Ascending aorta (tissue), 2 donors: ENCODE measurements at regions not wholly inside any gene's neighbourhood (a gene's known extent, or its start where the extent isn't known, plus 50 kb on each side); places are given as distances from the start of the nearest gene placed in this dataset.
"Not testable (repeated sequence)": the region's sequence is repeated elsewhere in the genome, so short reads cannot be mapped to it uniquely, and the experiment has no call there.

ENCODE experiments used
- DNase-seq, 2 donors: peaks; one replicate each; pipeline ENCODE4 v3.0.0-alpha.2; 2019; ENCODE audit warnings: low spot score in 2 of 2
- H3K27ac ChIP-seq, 2 donors: fragments of 200-600 bp; sonication (generic); one replicate each; pipeline ENCODE4 v1.5.1; 2016 to 2017; ENCODE audit warnings: mild to moderate bottlenecking in 1 of 2
- H3K27me3 ChIP-seq: fragments of 200-600 bp; sonication (generic); one replicate; pipeline ENCODE4 v1.5.1; 2017
- H3K36me3 ChIP-seq, 2 donors: fragments of 200-600 bp; sonication (generic); one replicate each; pipeline ENCODE4 v1.5.1; 2016
- H3K4me1 ChIP-seq, 2 donors: fragments of 200-600 bp; sonication (generic); one replicate each; pipeline ENCODE4 v1.5.1; 2016 to 2017; ENCODE audit warnings: mild to moderate bottlenecking in 1 of 2
- H3K4me3 ChIP-seq, 2 donors: fragments of 200-600 bp; sonication (generic); one replicate each; pipeline ENCODE4 v1.5.1; 2016 to 2017; ENCODE audit warnings: mild to moderate bottlenecking in 1 of 2
- H3K9me3 ChIP-seq, 2 donors: fragments of 200-600 bp; sonication (generic); one replicate each; pipeline ENCODE4 v1.5.1; 2016
- CTCF ChIP-seq, 3 experiments: fragments of 200-600 bp in 2 of 3; fragments of 450-650 bp in 1 of 3; sonication (generic) in 2 of 3; IDR thresholded peaks; one replicate each; pipeline ENCODE4 v1.5.1; 2016 to 2019; ENCODE audit warnings: antibody characterized with exemption in 3 of 3, mild to moderate bottlenecking in 1 of 3, moderate library complexity in 1 of 3
- intact Hi-C: fragments of 100-400 bp; cut with DNase I; formaldehyde crosslinking; loops from one replicate; pipeline ENCODE4 v1.15.1; 2023

DNA sequence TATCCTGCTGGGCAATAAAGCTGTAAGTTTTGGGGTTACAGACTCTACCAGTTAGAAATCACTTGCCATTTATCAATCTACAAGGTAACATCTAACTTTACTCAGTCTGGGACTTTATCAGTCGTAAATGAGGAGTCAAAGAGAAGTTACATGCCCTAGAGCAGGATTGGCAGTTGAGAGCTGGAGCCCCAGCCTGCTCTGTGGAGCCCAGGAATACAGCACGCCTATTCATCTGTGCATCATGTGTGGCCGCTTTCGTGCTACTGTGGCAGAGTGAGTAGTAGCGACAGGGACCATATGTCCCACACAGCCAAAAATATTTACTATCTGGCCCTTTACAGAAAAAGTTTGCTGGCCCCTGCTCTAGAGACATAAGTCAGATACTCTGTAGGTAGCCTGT lies 152.5 kb upstream of the NTRK2 start:
- no peak for DNase-seq
- Histone ChIP-seq H3K36me3 (no peaks in the 10 kb centered on the region), H3K4me3 (no peak overlapping the region), H3K4me1 (no peaks in the 10 kb centered on the region), H3K27me3 (no peaks in the 10 kb centered on the region), H3K27ac (no peak overlapping the region), H3K9me3 (no peaks in the 10 kb centered on the region)
- intact Hi-C loops, result no loop called here
- TF ChIP-seq CTCF (IDR thresholded peaks at IDR 0.05), result no peak

- Histone ChIP-seq H3K4me1 (no peaks in the 10 kb centered on the region), H3K9me3 (no peaks in the 10 kb centered on the region), H3K27me3 (no peaks in the 10 kb centered on the region), H3K4me3 (no peak overlapping the region), H3K36me3 (no peaks in the 10 kb centered on the region), H3K27ac (no peak overlapping the region)
- intact Hi-C loops, result no loop called here
- DNase-seq, result no peak
- no peak for TF ChIP-seq CTCF (IDR thresholded peaks at IDR 0.05)
Measured at GRCh38 chr9:84519413-84519812, 150.1 kb upstream of the NTRK2 start.

- intact Hi-C loops, result no loop called here
- H3K27ac ChIP-seq, result no peak overlapping the region
- H3K9me3 ChIP-seq, result no peaks in the 10 kb centered on the region
- H3K27me3 ChIP-seq, result no peaks in the 10 kb centered on the region
- no peaks in the 10 kb centered on the region for H3K36me3 ChIP-seq
- no peaks in the 10 kb centered on the region for H3K4me1 ChIP-seq
- TF ChIP-seq CTCF (IDR thresholded peaks at IDR 0.05), result no peak
- no peak overlapping the region for H3K4me3 ChIP-seq
- DNase-seq, result no peak
Measured at GRCh38 chr9:84521208-84521607, 148.3 kb upstream of the NTRK2 start.

DNA sequence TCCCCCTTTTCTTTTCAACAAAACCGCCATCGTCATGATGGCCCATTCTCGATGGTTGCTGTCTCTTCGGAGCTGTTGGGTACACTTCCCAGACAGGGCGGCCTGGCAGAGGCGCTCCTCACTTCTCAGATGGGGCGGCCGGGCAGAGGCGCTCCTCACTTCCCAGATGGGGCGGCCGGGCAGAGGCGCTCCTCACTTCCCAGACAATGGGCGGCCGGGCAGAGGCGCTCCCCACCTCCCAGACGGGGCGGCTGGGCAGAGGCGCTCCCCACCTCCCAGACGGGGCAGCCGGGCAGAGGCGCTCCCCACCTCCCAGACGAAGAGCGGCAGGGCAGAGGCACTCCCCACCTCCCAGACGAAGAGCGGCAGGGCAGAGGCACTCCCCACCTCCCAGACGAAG lies 143.3 kb upstream of the NTRK2 start:
- H3K9me3 ChIP-seq, H3K4me1 ChIP-seq, H3K4me3 ChIP-seq, intact Hi-C loops, H3K27ac ChIP-seq, DNase-seq, H3K27me3 ChIP-seq, H3K36me3 ChIP-seq: not testable (repeated sequence)

DNA sequence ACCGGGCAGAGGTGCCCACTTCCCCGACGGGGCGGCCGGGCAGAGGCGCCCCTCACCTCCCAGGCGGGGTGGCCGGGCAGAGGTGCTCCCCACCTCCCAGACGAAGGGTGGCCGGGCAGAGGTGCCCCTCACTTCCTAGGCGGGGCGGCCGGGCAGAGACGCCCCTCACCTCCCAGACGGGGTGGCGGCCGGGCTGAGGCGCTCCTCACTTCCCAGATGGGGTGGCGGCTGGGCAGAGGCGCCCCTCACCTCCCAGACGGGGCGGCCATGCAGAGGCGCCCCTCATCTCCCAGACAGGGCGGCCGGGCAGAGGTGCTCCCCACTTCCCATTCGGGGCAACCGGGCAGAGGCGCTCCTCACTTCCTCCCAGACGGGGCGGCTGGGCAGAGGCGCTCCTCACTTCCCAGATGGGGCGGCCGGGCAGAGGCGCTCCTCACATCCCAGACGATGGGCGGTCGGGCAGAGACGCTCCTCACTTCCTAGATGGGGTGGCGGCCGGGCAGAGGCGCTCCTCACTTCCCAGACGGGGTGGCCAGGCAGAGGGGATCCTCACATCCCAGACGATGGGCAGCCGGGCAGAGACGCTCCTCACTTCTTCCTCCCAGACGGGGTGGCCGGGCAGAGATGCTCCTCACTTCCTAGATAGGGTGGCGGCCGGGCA lies 142.3 kb upstream of the NTRK2 start:
- H3K27me3 ChIP-seq, H3K4me3 ChIP-seq, intact Hi-C loops, H3K36me3 ChIP-seq, H3K27ac ChIP-seq, H3K9me3 ChIP-seq, H3K4me1 ChIP-seq, DNase-seq: not testable (repeated sequence)

- not testable (repeated sequence) for H3K27ac ChIP-seq
Measured at GRCh38 chr9:84535973-84536372, 133.6 kb upstream of the NTRK2 start.

DNA sequence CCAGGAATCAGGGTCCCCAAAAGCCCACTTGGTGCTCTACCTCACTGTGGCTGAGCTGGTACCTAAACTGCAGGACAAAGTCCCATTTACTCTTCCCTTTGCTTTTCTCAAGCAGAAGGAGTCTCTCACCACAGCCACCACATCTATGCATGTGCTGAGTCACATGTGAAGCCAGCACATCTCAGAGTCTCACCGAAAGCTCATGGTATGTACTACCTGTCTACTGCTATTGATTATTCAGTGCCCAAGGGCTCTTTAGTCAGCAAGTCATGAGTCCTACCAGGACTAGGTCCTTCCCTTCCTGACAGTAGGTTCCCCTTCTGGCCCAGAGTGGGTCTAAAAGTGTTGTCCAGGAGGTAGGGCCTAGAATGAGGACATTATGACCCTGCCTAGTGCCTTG lies 130.7 kb upstream of the NTRK2 start:
- no peak for DNase-seq
- no peak for TF ChIP-seq CTCF (IDR thresholded peaks at IDR 0.05)
- no peaks in the 10 kb centered on the region for H3K36me3 ChIP-seq

More at GRCh38 chr9:84535973-84536372, 133.6 kb upstream of the NTRK2 start:
- H3K36me3 ChIP-seq, H3K27me3 ChIP-seq, H3K9me3 ChIP-seq, DNase-seq, H3K4me3 ChIP-seq, H3K4me1 ChIP-seq, intact Hi-C loops: not testable (repeated sequence)

More for the DNA sequence above, 130.7 kb upstream of the NTRK2 start:
- Histone ChIP-seq H3K27ac (no peak overlapping the region), H3K4me3 (no peak overlapping the region), H3K27me3 (no peaks in the 10 kb centered on the region), H3K4me1 (no peaks in the 10 kb centered on the region), H3K9me3 (peaks cover 0 to 3% of the 10 kb centered on the region in 2 donors)
- intact Hi-C loops, result no loop called here
